ENCODE measurements at regions not wholly inside any gene's neighbourhood (a gene's known extent, or its start where the extent isn't known, plus 50 kb on each side); places are given as distances from the start of the nearest gene placed in this dataset.
A peak's percentile ranks its signal among the peaks of the same experiment; 100 is the strongest.

DNA sequence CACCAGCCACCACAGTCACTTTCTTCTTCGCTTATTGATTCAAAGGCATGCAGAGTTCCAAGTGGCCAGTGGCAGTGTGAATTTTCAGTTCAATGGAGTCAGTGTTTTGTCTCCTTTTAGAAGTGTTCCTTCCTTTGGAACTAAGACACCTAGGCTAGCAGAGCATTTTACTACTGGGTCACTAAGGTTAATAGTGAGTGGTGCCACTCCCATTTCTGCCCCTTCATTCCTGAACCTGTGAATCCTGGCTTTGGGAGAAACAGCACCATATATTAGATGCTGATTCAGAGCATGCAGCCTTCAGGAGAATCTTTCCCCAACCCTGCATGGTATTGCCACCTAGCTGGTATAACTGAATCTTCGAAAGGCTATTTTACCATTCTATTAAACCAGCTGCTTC is 312.7 kb downstream of the HRH4 start (continued):
- no peak for TF ChIP-seq RXRA (IDR thresholded peaks at IDR 0.05)
- TF ChIP-seq RAD21 (IDR thresholded peaks at IDR 0.05), result no peak

DNA sequence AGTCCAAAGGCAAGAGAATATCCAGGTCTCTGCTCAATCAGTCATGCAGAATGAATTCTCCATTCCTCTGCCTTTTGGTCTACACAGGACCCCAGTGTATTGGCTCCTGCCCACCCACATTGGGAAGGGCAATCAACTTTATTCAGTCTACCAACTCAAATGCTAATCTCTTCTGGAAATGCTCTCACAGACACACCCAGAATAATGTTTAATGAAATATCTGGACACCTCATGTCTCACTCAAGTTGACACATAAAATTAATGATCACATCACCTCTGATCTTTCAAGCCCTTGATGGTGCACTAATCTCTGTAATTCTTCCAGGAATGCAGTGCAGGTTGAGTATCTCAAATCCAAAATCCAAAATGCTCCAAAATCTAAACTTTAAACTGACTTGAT is 315.6 kb downstream of the HRH4 start:
- no peak overlapping the region for H3K27ac ChIP-seq (ENCODE audit: low read depth in 1 of 2, low read length in 2 of 2)
- no peaks in the 10 kb centered on the region for H3K9me3 ChIP-seq (ENCODE audit: control insufficient read depth in 4 of 4, low read length in 3 of 4)
- no peaks in the 10 kb centered on the region for H3K36me3 ChIP-seq (ENCODE audit: control insufficient read depth in 4 of 4, insufficient read depth in 3 of 4, low read depth in 1 of 4, low read length in 3 of 4)
- no peak overlapping the region for H3K9ac ChIP-seq (ENCODE audit: low read depth in 1 of 2, low read length in 2 of 2)
- H3K27me3 ChIP-seq (ENCODE audit: control insufficient read depth in 4 of 4, insufficient read depth in 4 of 4, low read length in 3 of 4), result no peaks in the 10 kb centered on the region
- TF ChIP-seq, protein P1, sequence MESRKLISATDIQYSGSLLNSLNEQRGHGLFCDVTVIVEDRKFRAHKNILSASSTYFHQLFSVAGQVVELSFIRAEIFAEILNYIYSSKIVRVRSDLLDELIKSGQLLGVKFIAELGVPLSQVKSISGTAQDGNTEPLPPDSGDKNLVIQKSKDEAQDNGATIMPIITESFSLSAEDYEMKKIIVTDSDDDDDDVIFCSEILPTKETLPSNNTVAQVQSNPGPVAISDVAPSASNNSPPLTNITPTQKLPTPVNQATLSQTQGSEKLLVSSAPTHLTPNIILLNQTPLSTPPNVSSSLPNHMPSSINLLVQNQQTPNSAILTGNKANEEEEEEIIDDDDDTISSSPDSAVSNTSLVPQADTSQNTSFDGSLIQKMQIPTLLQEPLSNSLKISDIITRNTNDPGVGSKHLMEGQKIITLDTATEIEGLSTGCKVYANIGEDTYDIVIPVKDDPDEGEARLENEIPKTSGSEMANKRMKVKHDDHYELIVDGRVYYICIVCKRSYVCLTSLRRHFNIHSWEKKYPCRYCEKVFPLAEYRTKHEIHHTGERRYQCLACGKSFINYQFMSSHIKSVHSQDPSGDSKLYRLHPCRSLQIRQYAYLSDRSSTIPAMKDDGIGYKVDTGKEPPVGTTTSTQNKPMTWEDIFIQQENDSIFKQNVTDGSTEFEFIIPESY (IDR thresholded peaks at IDR 0.05), result no peak
- TF ChIP-seq HNF4A (conservative IDR thresholded peaks at IDR 0.05), result no peak
- TF ChIP-seq HNF4G (IDR thresholded peaks at IDR 0.05), result no peak
- TF ChIP-seq, protein P2, sequence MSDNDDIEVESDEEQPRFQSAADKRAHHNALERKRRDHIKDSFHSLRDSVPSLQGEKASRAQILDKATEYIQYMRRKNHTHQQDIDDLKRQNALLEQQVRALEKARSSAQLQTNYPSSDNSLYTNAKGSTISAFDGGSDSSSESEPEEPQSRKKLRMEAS (IDR thresholded peaks at IDR 0.05), result no peak
- TF ChIP-seq YY1 (IDR thresholded peaks at IDR 0.05), result no peak
- TF ChIP-seq EGR1 (IDR thresholded peaks at IDR 0.05; ENCODE audit: low read depth in 2 of 2), result no peak
- TF ChIP-seq GABPA (IDR thresholded peaks at IDR 0.05 in 1 of 2, conservative IDR thresholded peaks at IDR 0.05 in 1 of 2), result no peak
- TF ChIP-seq JUND (IDR thresholded peaks at IDR 0.05), result no peak
- no peak for TF ChIP-seq FOXA1 (IDR thresholded peaks at IDR 0.05)
- no peak for DNase-seq (ENCODE audit: low spot score)
- no peaks in the 10 kb centered on the region for H3K4me1 ChIP-seq (ENCODE audit: control insufficient read depth in 4 of 4, insufficient read depth in 4 of 4, low read length in 3 of 4)
- H3K4me3 ChIP-seq (ENCODE audit: low read depth in 1 of 3, low read length in 3 of 3), result no peak overlapping the region

DNA sequence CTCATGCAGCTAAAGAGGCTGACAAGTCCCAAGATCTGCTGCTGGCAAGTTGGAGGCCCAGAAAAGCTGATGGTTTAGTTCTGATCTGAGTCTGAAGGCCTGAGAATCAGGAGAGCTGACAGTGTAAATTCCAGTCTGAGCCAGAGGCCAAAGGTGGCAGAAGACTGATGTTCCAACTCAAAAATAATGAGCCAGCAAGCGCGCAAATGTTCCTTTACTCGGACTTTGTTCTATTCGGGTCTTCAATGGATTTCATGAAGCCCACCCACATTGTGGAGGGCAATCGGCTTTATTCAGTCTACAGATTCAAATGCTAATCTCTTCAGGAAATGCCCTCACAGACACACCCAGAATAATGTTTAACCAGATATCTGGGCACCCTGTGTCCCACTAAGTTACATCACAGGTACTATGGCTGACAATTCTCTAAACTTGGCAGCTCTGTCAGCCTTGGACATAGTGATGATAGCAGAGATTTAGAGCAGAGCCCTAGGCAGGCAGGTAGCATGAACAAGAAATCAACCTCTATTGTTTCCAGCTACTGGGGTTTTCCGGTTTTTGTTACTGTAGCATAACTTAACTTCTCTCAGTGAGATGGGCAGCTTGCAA is 318.5 kb downstream of the HRH4 start:
- TF ChIP-seq HNF4A (conservative IDR thresholded peaks at IDR 0.05) (peak; percentile 18 to 38), YY1 (IDR thresholded peaks at IDR 0.05) (peak; percentile 79), JUND (IDR thresholded peaks at IDR 0.05) (peak in 1 of 2 donors; percentile 13), RAD21 (IDR thresholded peaks at IDR 0.05) (no peak), RXRA (IDR thresholded peaks at IDR 0.05) (peak in 1 of 2 donors; percentile 31)
- no peak overlapping the region for H3K9ac ChIP-seq (ENCODE audit: low read depth in 1 of 2, low read length in 2 of 2)
- no peak overlapping the region for H3K27ac ChIP-seq (ENCODE audit: low read depth in 1 of 2, low read length in 2 of 2)
- no peaks in the 10 kb centered on the region for H3K4me1 ChIP-seq (ENCODE audit: control insufficient read depth in 4 of 4, insufficient read depth in 4 of 4, low read length in 3 of 4)
- 44% methylated on average over 6 of the region's 6 CpGs for WGBS
- no peak for DNase-seq (ENCODE audit: low spot score)
- no peaks in the 10 kb centered on the region for H3K9me3 ChIP-seq (ENCODE audit: control insufficient read depth in 4 of 4, low read length in 3 of 4)
- H3K27me3 ChIP-seq (ENCODE audit: control insufficient read depth in 4 of 4, insufficient read depth in 4 of 4, low read length in 3 of 4), result no peaks in the 10 kb centered on the region
- no peaks in the 10 kb centered on the region for H3K36me3 ChIP-seq (ENCODE audit: control insufficient read depth in 4 of 4, insufficient read depth in 3 of 4, low read depth in 1 of 4, low read length in 3 of 4)
- no peak overlapping the region for H3K4me3 ChIP-seq (ENCODE audit: low read depth in 1 of 3, low read length in 3 of 3)

DNA sequence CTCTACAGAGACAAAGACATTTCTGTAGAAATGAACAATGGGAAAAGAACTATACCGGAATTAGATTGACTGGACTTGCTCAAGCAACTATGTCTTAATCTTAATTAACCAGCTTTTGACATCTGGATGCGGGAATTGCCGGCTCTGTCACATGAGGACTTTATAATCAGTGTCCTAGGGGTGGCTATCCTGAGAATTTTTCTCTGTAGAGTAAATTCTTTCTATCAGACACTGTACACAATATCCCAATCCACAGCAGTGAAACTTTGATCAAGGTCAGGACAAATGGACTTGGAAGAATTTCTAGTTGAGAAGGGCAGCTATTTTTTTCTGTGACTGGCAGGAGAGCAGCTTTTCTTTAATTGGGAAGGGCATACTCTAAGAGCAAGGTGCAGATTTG is 322.1 kb downstream of the HRH4 start:
- H3K4me3 ChIP-seq (ENCODE audit: low read depth in 1 of 3, low read length in 3 of 3), result no peak overlapping the region
- H3K36me3 ChIP-seq (ENCODE audit: control insufficient read depth in 4 of 4, insufficient read depth in 3 of 4, low read depth in 1 of 4, low read length in 3 of 4), result no peaks in the 10 kb centered on the region
- H3K27ac ChIP-seq (ENCODE audit: low read depth in 1 of 2, low read length in 2 of 2), result no peak overlapping the region
- no peaks in the 10 kb centered on the region for H3K27me3 ChIP-seq (ENCODE audit: control insufficient read depth in 4 of 4, insufficient read depth in 4 of 4, low read length in 3 of 4)
- no peak overlapping the region for H3K9ac ChIP-seq (ENCODE audit: low read depth in 1 of 2, low read length in 2 of 2)
- DNase-seq (ENCODE audit: low spot score), result no peak
- 76% methylated on average over 3 of the region's 3 CpGs for whole genome bisulfite sequencing
- no peaks in the 10 kb centered on the region for H3K4me1 ChIP-seq (ENCODE audit: control insufficient read depth in 4 of 4, insufficient read depth in 4 of 4, low read length in 3 of 4)
- no peaks in the 10 kb centered on the region for H3K9me3 ChIP-seq (ENCODE audit: control insufficient read depth in 4 of 4, low read length in 3 of 4)
- TF ChIP-seq FOXA2 (IDR thresholded peaks at IDR 0.05) (no peak), NR2F2 (IDR thresholded peaks at IDR 0.05) (no peak), HNF4A (conservative IDR thresholded peaks at IDR 0.05) (no peak), SP1 (IDR thresholded peaks at IDR 0.05) (no peak), YY1 (IDR thresholded peaks at IDR 0.05) (no peak), RXRA (IDR thresholded peaks at IDR 0.05) (no peak), EGR1 (IDR thresholded peaks at IDR 0.05; ENCODE audit: low read depth in 2 of 2) (no peak), TAF1 (conservative IDR thresholded peaks at IDR 0.05) (no peak), JUND (IDR thresholded peaks at IDR 0.05) (no peak), GABPA (IDR thresholded peaks at IDR 0.05 in 1 of 2, conservative IDR thresholded peaks at IDR 0.05 in 1 of 2) (no peak), RAD21 (IDR thresholded peaks at IDR 0.05) (no peak), HNF4G (IDR thresholded peaks at IDR 0.05) (no peak), FOXA1 (IDR thresholded peaks at IDR 0.05) (no peak)
- TF ChIP-seq, protein P3, sequence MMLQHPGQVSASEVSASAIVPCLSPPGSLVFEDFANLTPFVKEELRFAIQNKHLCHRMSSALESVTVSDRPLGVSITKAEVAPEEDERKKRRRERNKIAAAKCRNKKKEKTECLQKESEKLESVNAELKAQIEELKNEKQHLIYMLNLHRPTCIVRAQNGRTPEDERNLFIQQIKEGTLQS (IDR thresholded peaks at IDR 0.05), result no peak
- TF ChIP-seq, protein P2 (IDR thresholded peaks at IDR 0.05), result no peak
- TF ChIP-seq, protein P1 (IDR thresholded peaks at IDR 0.05), result no peak
- TF ChIP-seq, protein P4, sequence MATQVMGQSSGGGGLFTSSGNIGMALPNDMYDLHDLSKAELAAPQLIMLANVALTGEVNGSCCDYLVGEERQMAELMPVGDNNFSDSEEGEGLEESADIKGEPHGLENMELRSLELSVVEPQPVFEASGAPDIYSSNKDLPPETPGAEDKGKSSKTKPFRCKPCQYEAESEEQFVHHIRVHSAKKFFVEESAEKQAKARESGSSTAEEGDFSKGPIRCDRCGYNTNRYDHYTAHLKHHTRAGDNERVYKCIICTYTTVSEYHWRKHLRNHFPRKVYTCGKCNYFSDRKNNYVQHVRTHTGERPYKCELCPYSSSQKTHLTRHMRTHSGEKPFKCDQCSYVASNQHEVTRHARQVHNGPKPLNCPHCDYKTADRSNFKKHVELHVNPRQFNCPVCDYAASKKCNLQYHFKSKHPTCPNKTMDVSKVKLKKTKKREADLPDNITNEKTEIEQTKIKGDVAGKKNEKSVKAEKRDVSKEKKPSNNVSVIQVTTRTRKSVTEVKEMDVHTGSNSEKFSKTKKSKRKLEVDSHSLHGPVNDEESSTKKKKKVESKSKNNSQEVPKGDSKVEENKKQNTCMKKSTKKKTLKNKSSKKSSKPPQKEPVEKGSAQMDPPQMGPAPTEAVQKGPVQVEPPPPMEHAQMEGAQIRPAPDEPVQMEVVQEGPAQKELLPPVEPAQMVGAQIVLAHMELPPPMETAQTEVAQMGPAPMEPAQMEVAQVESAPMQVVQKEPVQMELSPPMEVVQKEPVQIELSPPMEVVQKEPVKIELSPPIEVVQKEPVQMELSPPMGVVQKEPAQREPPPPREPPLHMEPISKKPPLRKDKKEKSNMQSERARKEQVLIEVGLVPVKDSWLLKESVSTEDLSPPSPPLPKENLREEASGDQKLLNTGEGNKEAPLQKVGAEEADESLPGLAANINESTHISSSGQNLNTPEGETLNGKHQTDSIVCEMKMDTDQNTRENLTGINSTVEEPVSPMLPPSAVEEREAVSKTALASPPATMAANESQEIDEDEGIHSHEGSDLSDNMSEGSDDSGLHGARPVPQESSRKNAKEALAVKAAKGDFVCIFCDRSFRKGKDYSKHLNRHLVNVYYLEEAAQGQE (IDR thresholded peaks at IDR 0.05), result no peak

Measured in liver (tissue), 7 donors.